Skeletal muscle satellite cell (primary cell): ENCODE measurements at regions not wholly inside any gene's neighbourhood (a gene's known extent, or its start where the extent isn't known, plus 50 kb on each side); places are given as distances from the start of the nearest gene placed in this dataset.

Experiments used
- H3K27me3 ChIP-seq: 2 replicates; pipeline ENCODE4 v1.7.0; 2013; ENCODE audit warnings: low read length; ENCODE audit not compliant: control insufficient read depth, insufficient read depth
- H3K36me3 ChIP-seq: 2 replicates; pipeline ENCODE4 v1.7.0; 2013; ENCODE audit warnings: mild to moderate bottlenecking, control low read depth, low read length; ENCODE audit not compliant: insufficient read depth
- H3K4me1 ChIP-seq: 2 replicates; pipeline ENCODE4 v1.7.0; 2013; ENCODE audit warnings: low read length; ENCODE audit not compliant: control insufficient read depth, insufficient read depth
- H3K4me2 ChIP-seq: 2 replicates; pipeline ENCODE4 v1.7.0; 2013; ENCODE audit warnings: mild to moderate bottlenecking, low read length
- H3K4me3 ChIP-seq: 2 replicates; pipeline ENCODE4 v1.7.0; 2013; ENCODE audit warnings: low read length
- H3K9ac ChIP-seq: 2 replicates; pipeline ENCODE4 v1.7.0; 2013; ENCODE audit warnings: mild to moderate bottlenecking, low read depth, low read length, moderate library complexity
- H3K9me3 ChIP-seq: replicated peaks from 2 replicates; pipeline ENCODE4 v1.7.0; 2013; ENCODE audit warnings: mild to moderate bottlenecking, control low read depth, low read length

- Histone ChIP-seq H3K9ac (no peak overlapping the region), H3K4me1 (no peaks in the 10 kb centered on the region), H3K27me3 (no peaks in the 10 kb centered on the region), H3K4me3 (no peak overlapping the region), H3K4me2 (no peak overlapping the region), H3K36me3 (no peaks in the 10 kb centered on the region), H3K9me3 (no peaks in the 10 kb centered on the region)
Measured at GRCh38 chr11:101741479-101742175, 157.8 kb upstream of the TRPC6 start.

DNA sequence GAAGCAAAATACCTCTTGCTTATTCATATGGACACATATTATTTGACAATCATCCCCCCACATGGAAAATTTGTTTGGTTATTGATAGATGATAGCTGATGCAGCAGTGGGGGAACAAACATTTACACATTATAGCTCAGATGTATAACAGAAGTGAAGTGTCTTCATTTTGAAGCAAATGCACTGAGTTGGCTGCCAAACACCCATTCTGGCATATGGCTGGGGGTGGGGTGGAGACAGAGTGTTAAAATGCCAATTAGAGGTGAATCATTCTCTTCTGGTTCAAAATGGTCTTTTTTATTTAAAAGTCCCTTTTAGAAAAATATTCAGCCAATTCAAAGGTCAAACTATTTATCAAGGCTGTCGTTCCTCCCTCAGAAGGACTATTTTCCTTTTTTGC, 157.3 kb upstream of the TRPC6 start:
- no peak overlapping the region for H3K9ac ChIP-seq
- H3K27me3 ChIP-seq, result no peaks in the 10 kb centered on the region
- H3K9me3 ChIP-seq, result no peaks in the 10 kb centered on the region
- no peak overlapping the region for H3K4me3 ChIP-seq
- no peak overlapping the region for H3K4me2 ChIP-seq
- no peaks in the 10 kb centered on the region for H3K4me1 ChIP-seq
- no peaks in the 10 kb centered on the region for H3K36me3 ChIP-seq

DNA sequence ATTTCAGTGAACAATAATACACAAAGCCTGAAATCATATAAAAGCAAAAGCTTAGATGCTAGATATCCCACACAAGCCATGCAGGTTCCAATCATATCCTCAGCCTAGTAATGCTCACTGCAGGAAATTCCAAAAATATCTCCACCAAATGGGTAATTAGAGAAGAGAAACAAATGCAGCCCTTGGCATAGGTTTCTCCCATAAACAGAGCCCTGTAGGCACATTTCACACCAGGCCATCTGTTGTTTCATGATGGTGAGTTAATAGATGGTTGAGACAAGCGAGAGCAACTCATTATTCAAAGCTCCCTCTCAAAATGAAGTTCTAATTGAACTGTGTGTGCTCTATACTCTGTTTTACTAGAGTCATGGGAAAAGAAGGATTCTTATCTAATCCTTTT, 154.6 kb upstream of the TRPC6 start:
- H3K36me3 ChIP-seq, result no peaks in the 10 kb centered on the region
- no peaks in the 10 kb centered on the region for H3K9me3 ChIP-seq
- H3K27me3 ChIP-seq, result no peaks in the 10 kb centered on the region
- H3K9ac ChIP-seq, result no peak overlapping the region
- no peak overlapping the region for H3K4me3 ChIP-seq
- H3K4me2 ChIP-seq, result no peak overlapping the region
- no peaks in the 10 kb centered on the region for H3K4me1 ChIP-seq

DNA sequence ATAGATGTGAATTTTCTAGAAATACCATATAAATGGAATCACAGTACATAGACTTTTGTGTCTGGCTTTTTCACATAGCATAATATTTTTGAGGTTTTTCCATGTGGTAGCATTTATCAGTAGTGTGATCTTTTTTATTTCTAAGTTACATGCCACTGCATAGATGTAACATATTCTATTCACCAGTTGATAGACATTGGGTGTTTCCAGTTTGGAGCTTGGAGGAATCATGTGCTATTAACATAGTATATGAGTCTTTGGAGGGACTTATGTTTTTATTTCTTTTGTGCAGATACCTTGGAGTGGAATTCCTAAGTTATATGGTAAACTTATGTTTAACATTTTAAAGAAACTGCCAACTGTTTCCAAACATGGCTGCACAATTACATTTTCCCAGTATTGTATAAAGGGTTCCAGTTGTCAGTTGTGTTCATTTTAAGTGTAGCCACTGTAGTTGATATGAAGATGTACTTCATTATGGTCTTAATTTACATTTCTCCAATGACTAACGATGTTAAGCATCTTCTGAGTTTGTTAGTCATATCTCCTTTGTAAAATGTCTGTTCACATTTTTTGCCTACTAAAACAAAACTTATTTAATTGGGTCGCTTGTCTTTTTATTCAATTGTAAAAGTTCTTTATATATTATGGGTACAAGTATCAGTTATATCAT, 145.7 kb upstream of the TRPC6 start:
- H3K36me3 ChIP-seq, result no peaks in the 10 kb centered on the region
- no peak overlapping the region for H3K4me2 ChIP-seq
- no peaks in the 10 kb centered on the region for H3K4me1 ChIP-seq
- H3K9ac ChIP-seq, result no peak overlapping the region
- no peaks in the 10 kb centered on the region for H3K9me3 ChIP-seq
- H3K4me3 ChIP-seq, result no peak overlapping the region
- no peaks in the 10 kb centered on the region for H3K27me3 ChIP-seq

- H3K4me1 ChIP-seq, result no peaks in the 10 kb centered on the region
- H3K9ac ChIP-seq, result no peak overlapping the region
- H3K36me3 ChIP-seq, result no peaks in the 10 kb centered on the region
- no peaks in the 10 kb centered on the region for H3K27me3 ChIP-seq
- no peaks in the 10 kb centered on the region for H3K9me3 ChIP-seq
- H3K4me3 ChIP-seq, result no peak overlapping the region
- no peak overlapping the region for H3K4me2 ChIP-seq
Measured at GRCh38 chr11:101727451-101727850, 143.6 kb upstream of the TRPC6 start.

- Histone ChIP-seq H3K4me1 (no peaks in the 10 kb centered on the region), H3K27me3 (no peaks in the 10 kb centered on the region), H3K36me3 (no peaks in the 10 kb centered on the region), H3K9me3 (no peaks in the 10 kb centered on the region), H3K9ac (no peak overlapping the region), H3K4me2 (no peak overlapping the region), H3K4me3 (no peak overlapping the region)
Measured at GRCh38 chr11:101726988-101727387, 143.2 kb upstream of the TRPC6 start.

DNA sequence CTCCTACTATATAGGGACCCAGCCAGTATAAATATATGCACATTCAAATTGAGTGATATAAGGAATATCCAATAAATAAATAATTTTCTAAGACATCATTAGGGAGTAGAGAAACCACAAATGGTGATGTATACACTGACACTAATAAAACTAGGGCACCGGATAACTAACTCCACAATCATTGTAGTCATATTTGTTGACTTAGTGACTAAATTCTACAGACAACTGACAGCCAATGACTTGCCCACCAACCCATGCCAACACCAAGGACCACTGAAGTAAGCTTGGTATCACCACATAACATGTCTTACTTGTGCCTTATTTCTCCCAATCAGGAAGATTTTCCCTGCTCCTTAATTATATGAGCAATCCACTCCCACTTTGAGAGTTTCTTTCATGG, 139.6 kb upstream of the TRPC6 start:
- no peak overlapping the region for H3K4me2 ChIP-seq
- H3K4me1 ChIP-seq, result no peaks in the 10 kb centered on the region
- H3K9ac ChIP-seq, result no peak overlapping the region
- no peaks in the 10 kb centered on the region for H3K36me3 ChIP-seq
- H3K9me3 ChIP-seq, result no peaks in the 10 kb centered on the region
- no peak overlapping the region for H3K4me3 ChIP-seq
- no peaks in the 10 kb centered on the region for H3K27me3 ChIP-seq

- no peak overlapping the region for H3K9ac ChIP-seq
- H3K4me1 ChIP-seq, result no peaks in the 10 kb centered on the region
- no peak overlapping the region for H3K4me3 ChIP-seq
- no peaks in the 10 kb centered on the region for H3K27me3 ChIP-seq
- H3K36me3 ChIP-seq, result no peaks in the 10 kb centered on the region
- H3K4me2 ChIP-seq, result no peak overlapping the region
- H3K9me3 ChIP-seq, result no peaks in the 10 kb centered on the region
Measured at GRCh38 chr11:101721270-101721669, 137.5 kb upstream of the TRPC6 start.

GRCh38 chr11:101718402-101718801, 134.6 kb upstream of the TRPC6 start:
- Histone ChIP-seq H3K4me2 (no peak overlapping the region), H3K9me3 (no peaks in the 10 kb centered on the region), H3K9ac (no peak overlapping the region), H3K4me3 (no peak overlapping the region), H3K36me3 (no peaks in the 10 kb centered on the region), H3K27me3 (no peaks in the 10 kb centered on the region), H3K4me1 (no peaks in the 10 kb centered on the region)

DNA sequence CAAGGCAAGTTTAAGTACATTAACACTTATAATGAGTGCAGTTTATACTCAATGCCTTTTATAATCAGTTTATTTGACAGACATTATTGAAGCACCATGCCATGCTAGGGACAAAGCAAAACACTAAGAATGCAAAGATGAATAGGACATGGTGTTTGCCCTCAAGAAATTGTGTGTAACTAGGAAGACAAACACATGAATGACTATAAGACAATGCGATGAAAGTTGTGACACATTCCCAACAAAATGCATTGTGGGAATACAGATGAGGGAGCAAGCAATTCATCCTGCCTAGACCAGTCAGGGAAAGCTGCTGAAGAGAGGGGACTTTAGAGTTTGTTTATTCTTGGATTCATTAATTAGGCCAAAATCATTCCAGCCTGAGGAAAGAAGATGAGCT, 133.8 kb upstream of the TRPC6 start:
- no peaks in the 10 kb centered on the region for H3K27me3 ChIP-seq
- H3K4me1 ChIP-seq, result no peaks in the 10 kb centered on the region
- H3K9me3 ChIP-seq, result no peaks in the 10 kb centered on the region
- H3K4me3 ChIP-seq, result no peak overlapping the region
- no peaks in the 10 kb centered on the region for H3K36me3 ChIP-seq
- no peak overlapping the region for H3K9ac ChIP-seq
- no peak overlapping the region for H3K4me2 ChIP-seq

DNA sequence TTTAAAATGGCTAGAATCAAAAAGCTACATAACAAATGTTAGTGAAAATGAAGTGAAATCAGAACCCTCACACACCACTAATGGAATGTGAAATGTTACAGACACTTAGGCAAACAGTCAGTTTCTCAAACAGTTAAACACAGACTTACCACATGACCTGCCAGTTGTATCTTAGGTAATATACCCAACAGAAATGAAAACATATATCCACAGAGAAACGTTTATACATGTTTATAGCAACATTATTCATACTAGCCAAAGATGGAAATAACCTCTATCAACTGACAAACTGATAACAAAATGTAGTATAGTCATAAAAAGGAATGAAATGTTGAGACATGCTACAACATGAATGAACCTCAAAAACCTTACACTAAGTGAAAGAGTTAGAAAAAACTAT, 131.5 kb upstream of the TRPC6 start:
- Histone ChIP-seq H3K9ac (no peak overlapping the region), H3K4me2 (no peak overlapping the region), H3K36me3 (no peaks in the 10 kb centered on the region), H3K4me1 (no peaks in the 10 kb centered on the region), H3K9me3 (no peaks in the 10 kb centered on the region), H3K4me3 (no peak overlapping the region), H3K27me3 (no peaks in the 10 kb centered on the region)

GRCh38 chr11:101707477-101707876, 123.7 kb upstream of the TRPC6 start:
- Histone ChIP-seq H3K27me3 (no peaks in the 10 kb centered on the region), H3K36me3 (no peaks in the 10 kb centered on the region), H3K4me3 (no peak overlapping the region), H3K4me2 (no peak overlapping the region), H3K4me1 (no peaks in the 10 kb centered on the region), H3K9ac (no peak overlapping the region), H3K9me3 (no peaks in the 10 kb centered on the region)
